NCI-H2196 (cell line): ENCODE measurements at regions not wholly inside any gene's neighbourhood (a gene's known extent, or its start where the extent isn't known, plus 50 kb on each side); places are given as distances from the start of the nearest gene placed in this dataset.
"Not testable (repeated sequence)": the region's sequence is repeated elsewhere in the genome, so short reads cannot be mapped to it uniquely, and the experiment has no call there.

Experiments used
- DNase-seq: peaks from one replicate; lab custom pipeline; 2025; ENCODE audit not compliant: unreplicated experiment; lab: John Stamatoyannopoulos, UW

GRCh38 chr6:95848717-95849116 lies 167.1 kb upstream of the FUT9 start:
- no peak for DNase-seq

GRCh38 chr6:95856876-95857364 lies 158.9 kb upstream of the FUT9 start:
- no peak for DNase-seq

GRCh38 chr6:95865857-95866256 lies 149.9 kb upstream of the FUT9 start:
- no peak for DNase-seq

- no peak for DNase-seq
These were observed 149.0 kb upstream of the FUT9 start for GRCh38 chr6:95866732-95867131.

GRCh38 chr6:95867205-95867604 lies 148.6 kb upstream of the FUT9 start:
- no peak for DNase-seq

GRCh38 chr6:95877480-95877879 lies 138.3 kb upstream of the FUT9 start:
- no peak for DNase-seq

- no peak for DNase-seq
These were observed 135.9 kb upstream of the FUT9 start for GRCh38 chr6:95879856-95880255.

- DNase-seq = no peak
These were observed 133.4 kb upstream of the FUT9 start for GRCh38 chr6:95882371-95882770.

- not testable (repeated sequence) for DNase-seq
These were observed 127.1 kb upstream of the FUT9 start for GRCh38 chr6:95888711-95889110.

GRCh38 chr6:95905132-95905531 lies 110.6 kb upstream of the FUT9 start:
- DNase-seq = no peak

GRCh38 chr6:95917034-95917433 lies 98.7 kb upstream of the FUT9 start:
- no peak for DNase-seq

GRCh38 chr6:95923518-95923917 lies 92.3 kb upstream of the FUT9 start:
- DNase-seq = no peak

GRCh38 chr6:95935736-95936135 lies 80.0 kb upstream of the FUT9 start:
- no peak for DNase-seq

GRCh38 chr6:95946906-95947305 lies 68.9 kb upstream of the FUT9 start:
- DNase-seq = no peak

GRCh38 chr6:95948324-95948723 lies 67.5 kb upstream of the FUT9 start:
- no peak for DNase-seq

- DNase-seq = no peak
These were observed 65.8 kb upstream of the FUT9 start for GRCh38 chr6:95949985-95950384.

- no peak for DNase-seq
These were observed 57.1 kb upstream of the FUT9 start for GRCh38 chr6:95958686-95959085.

- DNase-seq = no peak
These were observed 56.5 kb upstream of the FUT9 start for GRCh38 chr6:95959261-95959660.
